ENCODE measurements at regions not wholly inside any gene's neighbourhood (a gene's known extent, or its start where the extent isn't known, plus 50 kb on each side); places are given as distances from the start of the nearest gene placed in this dataset.

DNA sequence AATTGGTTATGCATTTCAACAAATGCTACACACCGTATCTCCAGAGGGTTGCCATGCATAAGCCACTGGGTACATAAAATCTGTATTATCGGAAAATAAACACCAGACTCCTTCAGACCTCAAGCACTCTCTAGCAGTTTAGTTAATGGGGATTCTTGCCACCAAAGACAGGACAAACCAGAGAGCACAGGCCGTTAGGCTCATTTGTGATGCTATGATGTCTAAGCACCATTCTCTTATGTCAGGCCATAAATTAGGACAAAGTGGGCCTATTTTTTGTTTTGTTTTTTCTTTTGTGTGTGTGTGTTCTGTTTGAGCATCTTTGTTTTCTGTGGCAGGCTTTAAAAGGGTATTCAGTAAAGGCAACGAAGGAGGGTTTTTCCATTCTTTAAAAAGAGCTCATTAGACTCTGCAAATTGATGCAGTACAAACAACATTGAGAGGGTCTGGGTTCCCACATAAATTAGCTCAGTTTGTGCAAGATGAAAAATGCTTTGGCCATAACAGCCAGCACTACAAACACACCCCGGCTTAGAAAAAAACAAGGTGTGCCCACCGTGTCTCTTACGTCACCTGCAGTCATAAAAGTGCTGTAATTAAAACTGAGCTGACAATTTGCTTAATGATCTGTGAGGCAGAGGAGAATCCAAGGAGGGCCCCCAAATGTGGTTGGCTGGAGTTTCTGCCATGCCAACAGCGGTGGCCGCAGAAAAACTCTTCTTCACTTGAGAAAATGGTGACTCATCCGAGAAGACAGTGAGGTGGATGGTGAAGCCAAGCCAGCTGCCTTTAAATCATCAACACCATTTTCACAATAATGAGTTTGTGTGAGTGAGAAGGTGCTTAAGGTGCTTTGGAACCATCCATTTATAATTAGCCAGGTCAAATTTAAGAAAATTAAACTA is 297.9 kb downstream of the GATA3 start:
- Histone ChIP-seq H2AFZ (ENCODE audit: low read depth, low read length, poor library complexity, severe bottlenecking) (no peak overlapping the region), H3K9ac (ENCODE audit: low read length) (no peak overlapping the region), H3K9me2 (ENCODE audit: insufficient read depth) (no peaks in the 10 kb centered on the region), H3K4me2 (ENCODE audit: low read length) (no peak overlapping the region), H4K20me1 (ENCODE audit: insufficient read depth) (no peaks in the 10 kb centered on the region), H3K4me3 (replicated peaks in 1 of 2; ENCODE audit: low read depth in 1 of 2, low read length in 2 of 2) (no peak overlapping the region), H3K27me3 (ENCODE audit: insufficient read depth, low read length) (no peaks in the 10 kb centered on the region), H3K27ac (ENCODE audit: low read depth, low read length) (no peak overlapping the region), H3K9me3 (ENCODE audit: control insufficient read depth in 1 of 2, insufficient read depth in 1 of 2, low read depth in 1 of 2, low read length in 2 of 2) (no peaks in the 10 kb centered on the region), H3K79me2 (ENCODE audit: insufficient read depth, low read length) (no peaks in the 10 kb centered on the region), H3K36me3 (ENCODE audit: control insufficient read depth in 1 of 2, insufficient read depth in 2 of 2, low read length in 2 of 2) (no peaks in the 10 kb centered on the region), H3K4me1 (ENCODE audit: control insufficient read depth in 1 of 2, insufficient read depth in 2 of 2, low read length in 2 of 2) (no peaks in the 10 kb centered on the region)
- BruUV-seq (replicated peaks), result no TSS peak
- DNase-seq (ENCODE audit: low read depth, low spot score) (no peak), ATAC-seq (no peak)
- intact Hi-C loops (cut with micrococcal nuclease), result no loop called here
- ChIA-PET POLR2A (no interaction called here), RAD21 (ENCODE audit: low non-redundant PET in 1 of 2, low total read pairs in 2 of 2, uncharacterized antibody in 2 of 2, unreplicated experiment in 2 of 2) (no interaction called here), CTCF (no interaction called here)
- TF ChIP-seq, protein P1, sequence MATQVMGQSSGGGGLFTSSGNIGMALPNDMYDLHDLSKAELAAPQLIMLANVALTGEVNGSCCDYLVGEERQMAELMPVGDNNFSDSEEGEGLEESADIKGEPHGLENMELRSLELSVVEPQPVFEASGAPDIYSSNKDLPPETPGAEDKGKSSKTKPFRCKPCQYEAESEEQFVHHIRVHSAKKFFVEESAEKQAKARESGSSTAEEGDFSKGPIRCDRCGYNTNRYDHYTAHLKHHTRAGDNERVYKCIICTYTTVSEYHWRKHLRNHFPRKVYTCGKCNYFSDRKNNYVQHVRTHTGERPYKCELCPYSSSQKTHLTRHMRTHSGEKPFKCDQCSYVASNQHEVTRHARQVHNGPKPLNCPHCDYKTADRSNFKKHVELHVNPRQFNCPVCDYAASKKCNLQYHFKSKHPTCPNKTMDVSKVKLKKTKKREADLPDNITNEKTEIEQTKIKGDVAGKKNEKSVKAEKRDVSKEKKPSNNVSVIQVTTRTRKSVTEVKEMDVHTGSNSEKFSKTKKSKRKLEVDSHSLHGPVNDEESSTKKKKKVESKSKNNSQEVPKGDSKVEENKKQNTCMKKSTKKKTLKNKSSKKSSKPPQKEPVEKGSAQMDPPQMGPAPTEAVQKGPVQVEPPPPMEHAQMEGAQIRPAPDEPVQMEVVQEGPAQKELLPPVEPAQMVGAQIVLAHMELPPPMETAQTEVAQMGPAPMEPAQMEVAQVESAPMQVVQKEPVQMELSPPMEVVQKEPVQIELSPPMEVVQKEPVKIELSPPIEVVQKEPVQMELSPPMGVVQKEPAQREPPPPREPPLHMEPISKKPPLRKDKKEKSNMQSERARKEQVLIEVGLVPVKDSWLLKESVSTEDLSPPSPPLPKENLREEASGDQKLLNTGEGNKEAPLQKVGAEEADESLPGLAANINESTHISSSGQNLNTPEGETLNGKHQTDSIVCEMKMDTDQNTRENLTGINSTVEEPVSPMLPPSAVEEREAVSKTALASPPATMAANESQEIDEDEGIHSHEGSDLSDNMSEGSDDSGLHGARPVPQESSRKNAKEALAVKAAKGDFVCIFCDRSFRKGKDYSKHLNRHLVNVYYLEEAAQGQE (IDR thresholded peaks at IDR 0.05; ENCODE audit: low read depth), result no peak
- TF ChIP-seq, protein P2, sequence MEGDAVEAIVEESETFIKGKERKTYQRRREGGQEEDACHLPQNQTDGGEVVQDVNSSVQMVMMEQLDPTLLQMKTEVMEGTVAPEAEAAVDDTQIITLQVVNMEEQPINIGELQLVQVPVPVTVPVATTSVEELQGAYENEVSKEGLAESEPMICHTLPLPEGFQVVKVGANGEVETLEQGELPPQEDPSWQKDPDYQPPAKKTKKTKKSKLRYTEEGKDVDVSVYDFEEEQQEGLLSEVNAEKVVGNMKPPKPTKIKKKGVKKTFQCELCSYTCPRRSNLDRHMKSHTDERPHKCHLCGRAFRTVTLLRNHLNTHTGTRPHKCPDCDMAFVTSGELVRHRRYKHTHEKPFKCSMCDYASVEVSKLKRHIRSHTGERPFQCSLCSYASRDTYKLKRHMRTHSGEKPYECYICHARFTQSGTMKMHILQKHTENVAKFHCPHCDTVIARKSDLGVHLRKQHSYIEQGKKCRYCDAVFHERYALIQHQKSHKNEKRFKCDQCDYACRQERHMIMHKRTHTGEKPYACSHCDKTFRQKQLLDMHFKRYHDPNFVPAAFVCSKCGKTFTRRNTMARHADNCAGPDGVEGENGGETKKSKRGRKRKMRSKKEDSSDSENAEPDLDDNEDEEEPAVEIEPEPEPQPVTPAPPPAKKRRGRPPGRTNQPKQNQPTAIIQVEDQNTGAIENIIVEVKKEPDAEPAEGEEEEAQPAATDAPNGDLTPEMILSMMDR (IDR thresholded peaks at IDR 0.05 in 2 of 3, conservative IDR thresholded peaks at IDR 0.05 in 1 of 3; ENCODE audit: borderline replicate concordance in 1 of 3, insufficient read depth in 1 of 3, low read depth in 2 of 3, low read length in 2 of 3), result no peak
- no peak for TF ChIP-seq ZFX (IDR thresholded peaks at IDR 0.05)
- no peak for TF ChIP-seq YY1 (IDR thresholded peaks at IDR 0.05; ENCODE audit: extremely low read depth, insufficient replicate concordance, low read depth, low read length)
- TF ChIP-seq CEBPB (IDR thresholded peaks at IDR 0.05; ENCODE audit: low read depth), result no peak
- no peak for TF ChIP-seq EZH2phosphoT487 (IDR thresholded peaks at IDR 0.05; ENCODE audit: borderline replicate concordance)
- TF ChIP-seq SP1 (IDR thresholded peaks at IDR 0.05; ENCODE audit: low read depth), result no peak
- TF ChIP-seq, protein P3, sequence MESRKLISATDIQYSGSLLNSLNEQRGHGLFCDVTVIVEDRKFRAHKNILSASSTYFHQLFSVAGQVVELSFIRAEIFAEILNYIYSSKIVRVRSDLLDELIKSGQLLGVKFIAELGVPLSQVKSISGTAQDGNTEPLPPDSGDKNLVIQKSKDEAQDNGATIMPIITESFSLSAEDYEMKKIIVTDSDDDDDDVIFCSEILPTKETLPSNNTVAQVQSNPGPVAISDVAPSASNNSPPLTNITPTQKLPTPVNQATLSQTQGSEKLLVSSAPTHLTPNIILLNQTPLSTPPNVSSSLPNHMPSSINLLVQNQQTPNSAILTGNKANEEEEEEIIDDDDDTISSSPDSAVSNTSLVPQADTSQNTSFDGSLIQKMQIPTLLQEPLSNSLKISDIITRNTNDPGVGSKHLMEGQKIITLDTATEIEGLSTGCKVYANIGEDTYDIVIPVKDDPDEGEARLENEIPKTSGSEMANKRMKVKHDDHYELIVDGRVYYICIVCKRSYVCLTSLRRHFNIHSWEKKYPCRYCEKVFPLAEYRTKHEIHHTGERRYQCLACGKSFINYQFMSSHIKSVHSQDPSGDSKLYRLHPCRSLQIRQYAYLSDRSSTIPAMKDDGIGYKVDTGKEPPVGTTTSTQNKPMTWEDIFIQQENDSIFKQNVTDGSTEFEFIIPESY (IDR thresholded peaks at IDR 0.05; ENCODE audit: extremely low read depth, insufficient replicate concordance, low read length), result no peak
- TF ChIP-seq SRF (IDR thresholded peaks at IDR 0.05; ENCODE audit: low read depth), result no peak
- TF ChIP-seq SIN3A (IDR thresholded peaks at IDR 0.05; ENCODE audit: low read depth), result no peak
- TF ChIP-seq, protein P4, sequence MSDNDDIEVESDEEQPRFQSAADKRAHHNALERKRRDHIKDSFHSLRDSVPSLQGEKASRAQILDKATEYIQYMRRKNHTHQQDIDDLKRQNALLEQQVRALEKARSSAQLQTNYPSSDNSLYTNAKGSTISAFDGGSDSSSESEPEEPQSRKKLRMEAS (IDR thresholded peaks at IDR 0.05), result no peak
- TF ChIP-seq EGR1 (IDR thresholded peaks at IDR 0.05; ENCODE audit: low read depth), result no peak
- no peak for TF ChIP-seq POLR2AphosphoS5 (IDR thresholded peaks at IDR 0.05; ENCODE audit: low read depth, low read length)
- no peak for TF ChIP-seq ELF1 (IDR thresholded peaks at IDR 0.05; ENCODE audit: borderline replicate concordance, low read depth)
- no peak for TF ChIP-seq JUND (IDR thresholded peaks at IDR 0.05)
- no peak for TF ChIP-seq RAD21 (IDR thresholded peaks at IDR 0.05; ENCODE audit: low read depth)
- TF ChIP-seq POLR2A (IDR thresholded peaks at IDR 0.05; ENCODE audit: borderline replicate concordance, extremely low read depth, insufficient read depth, insufficient read length), result no peak
- TF ChIP-seq CBX3 (IDR thresholded peaks at IDR 0.05; ENCODE audit: low read depth), result no peak

All from HCT116 (cell line).